ENCODE measurements at regions not wholly inside any gene's neighbourhood (a gene's known extent, or its start where the extent isn't known, plus 50 kb on each side); places are given as distances from the start of the nearest gene placed in this dataset.
A peak's percentile ranks its signal among the peaks of the same experiment; 100 is the strongest.

GRCh38 chr15:58306591-58307312, 125.0 kb upstream of the LIPC start:
- TF ChIP-seq, protein P1, sequence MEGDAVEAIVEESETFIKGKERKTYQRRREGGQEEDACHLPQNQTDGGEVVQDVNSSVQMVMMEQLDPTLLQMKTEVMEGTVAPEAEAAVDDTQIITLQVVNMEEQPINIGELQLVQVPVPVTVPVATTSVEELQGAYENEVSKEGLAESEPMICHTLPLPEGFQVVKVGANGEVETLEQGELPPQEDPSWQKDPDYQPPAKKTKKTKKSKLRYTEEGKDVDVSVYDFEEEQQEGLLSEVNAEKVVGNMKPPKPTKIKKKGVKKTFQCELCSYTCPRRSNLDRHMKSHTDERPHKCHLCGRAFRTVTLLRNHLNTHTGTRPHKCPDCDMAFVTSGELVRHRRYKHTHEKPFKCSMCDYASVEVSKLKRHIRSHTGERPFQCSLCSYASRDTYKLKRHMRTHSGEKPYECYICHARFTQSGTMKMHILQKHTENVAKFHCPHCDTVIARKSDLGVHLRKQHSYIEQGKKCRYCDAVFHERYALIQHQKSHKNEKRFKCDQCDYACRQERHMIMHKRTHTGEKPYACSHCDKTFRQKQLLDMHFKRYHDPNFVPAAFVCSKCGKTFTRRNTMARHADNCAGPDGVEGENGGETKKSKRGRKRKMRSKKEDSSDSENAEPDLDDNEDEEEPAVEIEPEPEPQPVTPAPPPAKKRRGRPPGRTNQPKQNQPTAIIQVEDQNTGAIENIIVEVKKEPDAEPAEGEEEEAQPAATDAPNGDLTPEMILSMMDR (conservative IDR thresholded peaks at IDR 0.05; ENCODE audit: low read depth, low read length) = no peak
- no peak overlapping the region for H3K4me3 ChIP-seq (ENCODE audit: low read depth, low read length)
- DNase-seq (ENCODE audit: low read depth) = no peak

- no peak overlapping the region for H3K4me3 ChIP-seq (ENCODE audit: low read depth, low read length)
- peak; percentile 39 for DNase-seq (ENCODE audit: low read depth)
- TF ChIP-seq, protein P1 (conservative IDR thresholded peaks at IDR 0.05; ENCODE audit: low read depth, low read length) = no peak
Measured at GRCh38 chr15:58307313-58307961, 124.4 kb upstream of the LIPC start.

DNA sequence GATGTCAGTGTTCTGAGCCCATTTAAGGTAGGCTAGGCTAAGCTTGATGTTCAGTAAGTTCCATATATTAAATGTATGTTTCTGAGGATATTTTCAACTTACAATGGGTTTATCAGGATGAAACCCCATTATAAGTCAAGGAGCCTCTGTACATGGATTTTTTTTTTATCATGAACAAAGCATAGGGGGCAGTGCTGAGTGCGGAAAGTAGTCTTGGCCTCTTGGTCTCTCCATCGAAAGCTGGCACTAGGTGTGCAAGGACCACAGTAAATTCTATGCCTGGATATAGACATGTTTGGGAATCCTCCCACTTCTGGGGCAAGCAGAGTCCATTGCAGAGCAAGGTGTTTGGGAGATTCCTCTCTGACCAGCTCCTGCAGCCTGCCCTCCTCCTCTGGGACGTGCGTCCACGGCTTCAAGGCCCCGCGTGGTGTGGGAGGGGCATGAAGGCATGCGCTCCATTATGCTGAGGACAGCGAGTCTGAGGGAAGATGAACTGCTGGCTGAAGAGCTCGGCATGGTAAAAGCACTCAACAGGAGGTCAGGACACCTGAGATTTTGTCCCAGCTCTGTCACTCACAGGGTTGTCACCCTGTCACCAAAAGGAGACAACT, 122.9 kb upstream of the LIPC start:
- TF ChIP-seq, protein P1 (conservative IDR thresholded peaks at IDR 0.05; ENCODE audit: low read depth, low read length) = peak; percentile 15
- no peak for DNase-seq (ENCODE audit: low read depth)
- no peak overlapping the region for H3K4me3 ChIP-seq (ENCODE audit: low read depth, low read length)

DNA sequence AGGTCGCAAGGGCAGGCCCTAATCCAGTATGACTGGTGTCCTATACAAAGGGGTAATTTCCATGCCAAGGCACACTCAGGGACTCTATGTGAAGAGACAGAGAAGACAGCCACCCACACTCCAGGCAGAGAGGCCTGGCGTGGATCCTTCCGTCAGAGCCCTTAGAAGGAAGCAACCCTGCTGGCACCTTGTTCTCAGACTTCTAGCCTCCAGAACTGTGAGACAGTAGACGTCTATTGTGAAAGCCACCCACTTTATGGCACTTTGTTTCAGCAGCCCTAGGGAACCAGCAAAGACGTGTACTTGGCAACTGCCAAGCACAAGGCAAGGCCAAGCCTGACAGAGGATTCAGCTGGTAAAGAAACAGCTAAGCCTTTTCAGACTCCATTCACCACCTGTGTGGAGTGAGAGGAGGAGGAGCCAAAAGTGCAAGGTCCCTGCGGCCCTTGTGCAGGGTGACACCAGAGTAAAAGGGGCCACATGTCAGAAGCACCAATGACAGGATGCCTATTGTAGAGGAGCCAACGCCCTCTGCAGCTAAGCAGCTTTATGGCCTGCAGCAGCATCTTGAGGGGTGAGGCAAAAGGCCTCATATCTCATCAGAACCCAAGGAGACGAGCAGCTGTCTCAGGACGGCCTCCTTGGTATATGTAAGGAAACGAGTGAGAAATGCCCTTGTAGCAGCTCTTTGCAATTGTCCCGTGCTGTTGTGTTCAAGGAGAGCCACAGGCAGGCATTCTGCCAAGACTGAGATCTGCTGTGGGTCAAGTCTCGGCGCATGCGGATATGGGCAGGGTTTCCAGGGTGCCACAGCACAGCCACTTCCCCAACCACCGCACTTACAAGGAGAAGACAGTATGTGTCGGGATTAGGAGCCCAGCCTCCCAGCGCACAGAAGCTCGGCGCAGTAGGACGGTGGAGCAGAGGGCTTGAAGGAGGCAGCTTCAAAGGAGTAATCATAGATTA, 121.5 kb upstream of the LIPC start:
- DNase-seq (ENCODE audit: low read depth) = no peak
- TF ChIP-seq, protein P1 (conservative IDR thresholded peaks at IDR 0.05; ENCODE audit: low read depth, low read length) = no peak
- no peak overlapping the region for H3K4me3 ChIP-seq (ENCODE audit: low read depth, low read length)

DNA sequence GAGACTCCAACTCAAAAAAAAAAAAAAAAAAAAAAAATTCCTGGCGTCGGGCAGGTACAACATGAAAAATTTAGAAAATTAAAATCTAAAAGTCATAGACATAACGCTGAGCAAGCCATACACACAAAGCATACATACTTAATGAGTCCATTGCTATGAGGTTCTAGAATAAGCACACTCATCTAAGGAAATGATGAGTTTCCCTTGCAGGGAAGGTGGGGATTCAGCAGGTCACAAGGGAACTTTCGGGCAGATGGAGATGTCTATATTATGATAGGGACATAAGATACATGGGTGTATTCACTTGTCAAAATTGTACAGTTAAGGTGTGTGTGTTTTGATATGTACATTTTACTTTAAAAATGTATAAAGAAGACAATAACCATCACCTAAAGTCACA, 120.2 kb upstream of the LIPC start:
- TF ChIP-seq, protein P1 (conservative IDR thresholded peaks at IDR 0.05; ENCODE audit: low read depth, low read length) = no peak
- no peak for DNase-seq (ENCODE audit: low read depth)
- no peak overlapping the region for H3K4me3 ChIP-seq (ENCODE audit: low read depth, low read length)

DNA sequence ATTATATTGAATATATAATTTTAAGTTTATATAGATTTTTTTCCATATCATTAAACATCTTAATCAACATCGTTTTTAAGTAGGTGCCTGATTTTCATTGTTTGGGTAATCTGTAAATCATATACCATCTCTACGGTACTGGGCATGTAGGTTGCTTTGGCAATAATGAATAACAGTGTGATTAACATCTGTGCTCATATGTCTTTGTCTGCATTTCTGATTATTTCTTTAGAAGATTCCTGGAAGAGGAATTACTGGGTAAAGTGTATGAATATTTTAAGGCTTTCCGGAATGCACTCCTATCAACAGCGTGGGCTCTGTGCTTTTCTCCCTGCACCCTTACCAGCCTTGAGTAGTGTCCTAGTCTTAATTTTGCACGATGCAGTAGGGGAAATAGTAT, 119.8 kb upstream of the LIPC start:
- no peak overlapping the region for H3K4me3 ChIP-seq (ENCODE audit: low read depth, low read length)
- DNase-seq (ENCODE audit: low read depth) = no peak
- TF ChIP-seq, protein P1 (conservative IDR thresholded peaks at IDR 0.05; ENCODE audit: low read depth, low read length) = no peak
